ENCODE measurements at regions not wholly inside any gene's neighbourhood (a gene's known extent, or its start where the extent isn't known, plus 50 kb on each side); places are given as distances from the start of the nearest gene placed in this dataset.

GRCh38 chr15:39177561-39177960 is 403.3 kb upstream of the THBS1 start:
- TF ChIP-seq, protein P1, sequence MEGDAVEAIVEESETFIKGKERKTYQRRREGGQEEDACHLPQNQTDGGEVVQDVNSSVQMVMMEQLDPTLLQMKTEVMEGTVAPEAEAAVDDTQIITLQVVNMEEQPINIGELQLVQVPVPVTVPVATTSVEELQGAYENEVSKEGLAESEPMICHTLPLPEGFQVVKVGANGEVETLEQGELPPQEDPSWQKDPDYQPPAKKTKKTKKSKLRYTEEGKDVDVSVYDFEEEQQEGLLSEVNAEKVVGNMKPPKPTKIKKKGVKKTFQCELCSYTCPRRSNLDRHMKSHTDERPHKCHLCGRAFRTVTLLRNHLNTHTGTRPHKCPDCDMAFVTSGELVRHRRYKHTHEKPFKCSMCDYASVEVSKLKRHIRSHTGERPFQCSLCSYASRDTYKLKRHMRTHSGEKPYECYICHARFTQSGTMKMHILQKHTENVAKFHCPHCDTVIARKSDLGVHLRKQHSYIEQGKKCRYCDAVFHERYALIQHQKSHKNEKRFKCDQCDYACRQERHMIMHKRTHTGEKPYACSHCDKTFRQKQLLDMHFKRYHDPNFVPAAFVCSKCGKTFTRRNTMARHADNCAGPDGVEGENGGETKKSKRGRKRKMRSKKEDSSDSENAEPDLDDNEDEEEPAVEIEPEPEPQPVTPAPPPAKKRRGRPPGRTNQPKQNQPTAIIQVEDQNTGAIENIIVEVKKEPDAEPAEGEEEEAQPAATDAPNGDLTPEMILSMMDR (IDR thresholded peaks at IDR 0.05; ENCODE audit: insufficient read depth, missing control alignments), result no peak
- no peak for FAIRE-seq
- DNase-seq (ENCODE audit: insufficient read length, low spot score), result no peak

DNA sequence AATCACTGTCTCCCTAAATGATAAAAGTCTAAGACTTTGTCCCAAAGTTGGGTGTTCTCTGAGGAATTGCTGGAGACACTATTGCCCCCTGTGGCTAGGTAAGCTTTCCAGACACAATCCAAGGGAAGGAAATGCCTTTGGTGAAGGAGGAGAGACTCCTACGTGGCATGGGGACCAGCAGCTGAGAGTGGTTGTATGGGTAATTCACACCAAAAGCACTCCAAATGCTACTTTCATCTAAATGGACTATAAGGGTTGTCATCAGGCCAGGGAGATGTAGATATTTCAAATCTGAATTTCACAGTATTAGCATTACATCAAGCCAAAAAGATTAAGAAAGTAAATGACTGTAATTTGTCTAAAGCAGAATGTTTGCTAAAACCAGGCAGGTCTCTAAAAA is 400.8 kb upstream of the THBS1 start:
- FAIRE-seq (no peak), DNase-seq (ENCODE audit: insufficient read length, low spot score) (no peak)
- TF ChIP-seq, protein P1 (IDR thresholded peaks at IDR 0.05; ENCODE audit: insufficient read depth, missing control alignments), result no peak

DNA sequence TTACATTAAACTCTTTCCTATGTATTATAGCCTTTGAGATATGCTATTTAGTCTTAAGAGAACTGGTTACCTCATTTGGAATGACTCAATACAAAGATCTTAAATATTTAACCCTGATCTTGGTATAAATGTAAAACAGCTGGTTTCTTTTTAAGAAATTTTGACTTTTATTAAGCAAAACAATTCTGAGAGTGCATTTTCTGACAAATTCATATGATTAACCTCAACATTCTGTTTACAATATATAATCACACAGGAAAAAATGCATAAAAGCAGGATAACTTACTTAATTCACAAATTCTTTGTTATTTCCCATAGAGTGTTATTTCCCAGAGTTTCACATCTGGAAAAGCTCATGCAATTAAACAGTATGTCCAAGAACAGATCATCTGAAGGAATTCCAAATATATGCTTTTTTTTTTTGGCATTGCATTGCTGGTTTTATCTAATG is 400.4 kb upstream of the THBS1 start:
- DNase-seq (ENCODE audit: insufficient read length, low spot score) (no peak), FAIRE-seq (no peak)
- TF ChIP-seq, protein P1 (IDR thresholded peaks at IDR 0.05; ENCODE audit: insufficient read depth, missing control alignments), result no peak

- FAIRE-seq (no peak), DNase-seq (ENCODE audit: insufficient read length, low spot score) (no peak)
- TF ChIP-seq, protein P1 (IDR thresholded peaks at IDR 0.05; ENCODE audit: insufficient read depth, missing control alignments), result no peak
These were observed 399.7 kb upstream of the THBS1 start for GRCh38 chr15:39181056-39181747.

DNA sequence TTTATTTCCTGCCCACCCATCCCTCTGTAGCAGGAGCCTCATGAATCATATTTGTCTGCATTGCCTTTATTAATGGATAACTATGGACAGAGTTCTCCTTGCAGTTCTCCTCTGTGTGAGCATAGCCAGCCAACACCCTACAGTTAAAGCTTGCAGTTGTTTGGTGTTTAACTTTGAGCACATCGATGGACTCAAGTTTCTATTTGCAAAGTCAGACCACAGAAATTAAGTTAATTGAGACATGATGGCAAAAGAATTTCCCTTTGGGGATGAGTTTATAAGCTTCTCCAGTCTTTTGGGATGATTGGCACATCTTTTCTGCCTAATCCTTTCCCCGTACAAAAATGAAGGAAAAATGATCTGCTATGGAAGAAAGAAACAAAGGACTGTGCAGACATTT is 398.9 kb upstream of the THBS1 start:
- DNase-seq (ENCODE audit: insufficient read length, low spot score) (no peak), FAIRE-seq (no peak)
- TF ChIP-seq, protein P1 (IDR thresholded peaks at IDR 0.05; ENCODE audit: insufficient read depth, missing control alignments), result no peak

- no peak for DNase-seq (ENCODE audit: insufficient read length, low spot score)
- no peak for FAIRE-seq
- TF ChIP-seq, protein P1 (IDR thresholded peaks at IDR 0.05; ENCODE audit: insufficient read depth, missing control alignments), result no peak
These were observed 397.6 kb upstream of the THBS1 start for GRCh38 chr15:39183164-39183881.

Data from D721Med (cell line).